A549 (cell line): ENCODE measurements at regions not wholly inside any gene's neighbourhood (a gene's known extent, or its start where the extent isn't known, plus 50 kb on each side); places are given as distances from the start of the nearest gene placed in this dataset.

Experiments
- BHLHE40 ChIP-seq: IDR thresholded peaks from 2 replicates; pipeline ENCODE4 v1.6.1; 2012; ENCODE audit warnings: low read depth, low read length, inconsistent platforms
- EP300 ChIP-seq, 2 experiments: fragments of >200 bp; sonication (Bioruptor Twin); formaldehyde crosslinking; IDR thresholded peaks; 2 replicates in 1 of 2; 3 replicates in 1 of 2; pipeline ENCODE4 v1.6.1; 2016 to 2017
- HOXA7 ChIP-seq: fragments of 250-450 bp; sonication (Bioruptor Pico); IDR thresholded peaks from 2 replicates; pipeline ENCODE4 v1.5.0; 2020; ENCODE audit warnings: mild to moderate bottlenecking, moderate library complexity
- HOXB5 ChIP-seq: fragments of 250-450 bp; sonication (Bioruptor Pico); IDR thresholded peaks from 2 replicates; pipeline ENCODE4 v1.5.0; 2020; ENCODE audit warnings: mild to moderate bottlenecking, moderate library complexity
- POLR2A ChIP-seq: IDR thresholded peaks from 2 replicates; pipeline ENCODE4 v1.6.1; 2012; ENCODE audit warnings: mild to moderate bottlenecking, low read length
- RAD21 ChIP-seq, 2 experiments: fragments of >200 bp in 1 of 2; sonication (Bioruptor Twin) in 1 of 2; formaldehyde crosslinking in 1 of 2; IDR thresholded peaks in 1 of 2; conservative IDR thresholded peaks in 1 of 2; 2 replicates in 1 of 2; 3 replicates in 1 of 2; pipeline ENCODE4 v1.6.1; 2012 to 2018; ENCODE audit warnings: inconsistent platforms in 1 of 2
- RFX5 ChIP-seq: fragments of 450-650 bp; IDR thresholded peaks from 2 replicates; pipeline ENCODE4 v1.7.1; 2014; ENCODE audit warnings: antibody characterized with exemption, mild to moderate bottlenecking, moderate library complexity
- SMC3 ChIP-seq: fragments of >200 bp; sonication (Bioruptor Twin); formaldehyde crosslinking; IDR thresholded peaks from 3 replicates; pipeline ENCODE4 v1.6.1; 2018; ENCODE audit warnings: inconsistent platforms
- TF ChIP-seq, protein P1 (sequence below): fragments of >200 bp; sonication (Bioruptor Twin); formaldehyde crosslinking; IDR thresholded peaks from 3 replicates; pipeline ENCODE4 v1.5.1; 2016

DNA sequence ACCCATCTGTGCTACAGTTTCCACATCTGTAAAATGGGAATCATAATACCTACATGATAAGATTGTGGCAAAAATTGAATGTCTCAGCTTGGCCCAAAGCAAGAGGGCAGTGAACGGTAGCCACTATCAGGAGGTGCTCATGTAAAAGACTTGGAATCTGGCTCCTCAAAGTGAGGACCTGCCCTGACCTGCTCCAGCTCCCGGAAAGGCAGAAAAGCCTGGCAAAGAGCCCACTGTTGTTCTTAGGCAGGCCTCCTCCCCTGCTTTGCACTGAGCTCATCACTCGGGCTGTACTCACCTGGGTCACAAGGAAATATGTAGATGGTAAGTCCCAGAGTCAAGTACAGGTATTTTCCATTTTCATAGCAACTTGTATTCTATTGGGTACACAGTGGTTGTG, 250.7 kb upstream of the TBL1XR1 start:
- TF ChIP-seq EP300 (IDR thresholded peaks at IDR 0.05) (no peak), BHLHE40 (no peak), RAD21 (conservative IDR thresholded peaks at IDR 0.05 in 1 of 2, IDR thresholded peaks at IDR 0.05 in 1 of 2) (no peak), HOXB5 (CRISPR knock-in tag) (no peak), POLR2A (no peak), RFX5 (no peak), SMC3 (no peak), HOXA7 (CRISPR knock-in tag) (no peak)
- TF ChIP-seq, protein P1, sequence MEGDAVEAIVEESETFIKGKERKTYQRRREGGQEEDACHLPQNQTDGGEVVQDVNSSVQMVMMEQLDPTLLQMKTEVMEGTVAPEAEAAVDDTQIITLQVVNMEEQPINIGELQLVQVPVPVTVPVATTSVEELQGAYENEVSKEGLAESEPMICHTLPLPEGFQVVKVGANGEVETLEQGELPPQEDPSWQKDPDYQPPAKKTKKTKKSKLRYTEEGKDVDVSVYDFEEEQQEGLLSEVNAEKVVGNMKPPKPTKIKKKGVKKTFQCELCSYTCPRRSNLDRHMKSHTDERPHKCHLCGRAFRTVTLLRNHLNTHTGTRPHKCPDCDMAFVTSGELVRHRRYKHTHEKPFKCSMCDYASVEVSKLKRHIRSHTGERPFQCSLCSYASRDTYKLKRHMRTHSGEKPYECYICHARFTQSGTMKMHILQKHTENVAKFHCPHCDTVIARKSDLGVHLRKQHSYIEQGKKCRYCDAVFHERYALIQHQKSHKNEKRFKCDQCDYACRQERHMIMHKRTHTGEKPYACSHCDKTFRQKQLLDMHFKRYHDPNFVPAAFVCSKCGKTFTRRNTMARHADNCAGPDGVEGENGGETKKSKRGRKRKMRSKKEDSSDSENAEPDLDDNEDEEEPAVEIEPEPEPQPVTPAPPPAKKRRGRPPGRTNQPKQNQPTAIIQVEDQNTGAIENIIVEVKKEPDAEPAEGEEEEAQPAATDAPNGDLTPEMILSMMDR = no peak
